ENCODE measurements at regions not wholly inside any gene's neighbourhood (a gene's known extent, or its start where the extent isn't known, plus 50 kb on each side); places are given as distances from the start of the nearest gene placed in this dataset.
"Not testable (repeated sequence)": the region's sequence is repeated elsewhere in the genome, so short reads cannot be mapped to it uniquely, and the experiment has no call there.

- no peaks in the 10 kb centered on the region for H3K4me1 Mint-ChIP-seq (ENCODE audit: low read depth)
- H3K4me3 Mint-ChIP-seq, result no peak overlapping the region
- no peaks in the 10 kb centered on the region for H3K36me3 Mint-ChIP-seq (ENCODE audit: low read depth)
- peaks cover 17% of the 10 kb centered on the region for H3K27me3 Mint-ChIP-seq
- H3K27ac Mint-ChIP-seq, result no peak overlapping the region
- H3K9me3 Mint-ChIP-seq, result peaks cover 13% of the 10 kb centered on the region
Observed at GRCh38 chr4:77342170-77342810, 185.3 kb downstream of the CCNG2 start.

GRCh38 chr4:77344001-77344400 lies 187.0 kb downstream of the CCNG2 start:
- Mint-ChIP-seq H3K27me3 (peaks cover 17% of the 10 kb centered on the region), H3K9me3 (peaks cover 13% of the 10 kb centered on the region), H3K36me3 (ENCODE audit: low read depth) (no peaks in the 10 kb centered on the region), H3K4me3 (no peak overlapping the region), H3K4me1 (ENCODE audit: low read depth) (no peaks in the 10 kb centered on the region), H3K27ac (no peak overlapping the region)

GRCh38 chr4:77344784-77345183 lies 187.8 kb downstream of the CCNG2 start:
- no peak overlapping the region for H3K4me3 Mint-ChIP-seq
- no peaks in the 10 kb centered on the region for H3K36me3 Mint-ChIP-seq (ENCODE audit: low read depth)
- H3K9me3 Mint-ChIP-seq, result peaks cover 13% of the 10 kb centered on the region
- H3K4me1 Mint-ChIP-seq (ENCODE audit: low read depth), result no peaks in the 10 kb centered on the region
- no peak overlapping the region for H3K27ac Mint-ChIP-seq
- H3K27me3 Mint-ChIP-seq, result peaks cover 17% of the 10 kb centered on the region

GRCh38 chr4:77347351-77347966 lies 190.5 kb downstream of the CCNG2 start:
- Mint-ChIP-seq H3K9me3 (peaks cover 7% of the 10 kb centered on the region), H3K4me3 (no peak overlapping the region), H3K27ac (no peak overlapping the region), H3K27me3 (peaks cover 17% of the 10 kb centered on the region), H3K4me1 (ENCODE audit: low read depth) (no peaks in the 10 kb centered on the region), H3K36me3 (ENCODE audit: low read depth) (no peaks in the 10 kb centered on the region)

GRCh38 chr4:77348815-77349214 lies 191.8 kb downstream of the CCNG2 start:
- Mint-ChIP-seq H3K27me3 (peaks cover 17% of the 10 kb centered on the region), H3K9me3 (no peaks in the 10 kb centered on the region), H3K4me1 (ENCODE audit: low read depth) (no peaks in the 10 kb centered on the region), H3K4me3 (no peak overlapping the region), H3K36me3 (ENCODE audit: low read depth) (no peaks in the 10 kb centered on the region), H3K27ac (no peak overlapping the region)

- Mint-ChIP-seq H3K27me3 (peaks cover 13% of the 10 kb centered on the region), H3K4me1 (ENCODE audit: low read depth) (no peaks in the 10 kb centered on the region), H3K27ac (no peak overlapping the region), H3K4me3 (no peak overlapping the region), H3K36me3 (ENCODE audit: low read depth) (no peaks in the 10 kb centered on the region), H3K9me3 (no peaks in the 10 kb centered on the region)
Observed at GRCh38 chr4:77349364-77349763, 192.4 kb downstream of the CCNG2 start.

- Mint-ChIP-seq H3K4me1 (ENCODE audit: low read depth) (no peaks in the 10 kb centered on the region), H3K4me3 (no peak overlapping the region), H3K27me3 (peaks cover 13% of the 10 kb centered on the region), H3K36me3 (ENCODE audit: low read depth) (no peaks in the 10 kb centered on the region), H3K27ac (no peak overlapping the region), H3K9me3 (no peaks in the 10 kb centered on the region)
Observed at GRCh38 chr4:77349796-77350195, 192.8 kb downstream of the CCNG2 start.

- H3K27me3 Mint-ChIP-seq, result no peaks in the 10 kb centered on the region
- no peak overlapping the region for H3K4me3 Mint-ChIP-seq
- no peaks in the 10 kb centered on the region for H3K36me3 Mint-ChIP-seq (ENCODE audit: low read depth)
- no peak overlapping the region for H3K27ac Mint-ChIP-seq
- H3K9me3 Mint-ChIP-seq, result no peaks in the 10 kb centered on the region
- no peaks in the 10 kb centered on the region for H3K4me1 Mint-ChIP-seq (ENCODE audit: low read depth)
Observed at GRCh38 chr4:77352192-77352591, 195.2 kb downstream of the CCNG2 start.

- not testable (repeated sequence) for H3K27ac Mint-ChIP-seq; H3K4me1 Mint-ChIP-seq (ENCODE audit: low read depth); H3K27me3 Mint-ChIP-seq; H3K9me3 Mint-ChIP-seq; H3K36me3 Mint-ChIP-seq (ENCODE audit: low read depth); H3K4me3 Mint-ChIP-seq
Observed at GRCh38 chr4:77353724-77354315, 196.8 kb downstream of the CCNG2 start.

- no peaks in the 10 kb centered on the region for H3K27me3 Mint-ChIP-seq
- H3K4me3 Mint-ChIP-seq, result no peak overlapping the region
- no peaks in the 10 kb centered on the region for H3K36me3 Mint-ChIP-seq (ENCODE audit: low read depth)
- H3K4me1 Mint-ChIP-seq (ENCODE audit: low read depth), result no peaks in the 10 kb centered on the region
- H3K27ac Mint-ChIP-seq, result no peak overlapping the region
- H3K9me3 Mint-ChIP-seq, result no peaks in the 10 kb centered on the region
Observed at GRCh38 chr4:77354550-77354949, 197.5 kb downstream of the CCNG2 start.

GRCh38 chr4:77355731-77356130 lies 198.7 kb downstream of the CCNG2 start:
- Mint-ChIP-seq H3K27ac (no peak overlapping the region), H3K9me3 (no peaks in the 10 kb centered on the region), H3K36me3 (ENCODE audit: low read depth) (no peaks in the 10 kb centered on the region), H3K27me3 (no peaks in the 10 kb centered on the region), H3K4me1 (ENCODE audit: low read depth) (no peaks in the 10 kb centered on the region), H3K4me3 (no peak overlapping the region)

- H3K4me1 Mint-ChIP-seq (ENCODE audit: low read depth), result no peaks in the 10 kb centered on the region
- H3K27ac Mint-ChIP-seq, result no peak overlapping the region
- no peaks in the 10 kb centered on the region for H3K27me3 Mint-ChIP-seq
- no peak overlapping the region for H3K4me3 Mint-ChIP-seq
- H3K9me3 Mint-ChIP-seq, result no peaks in the 10 kb centered on the region
- H3K36me3 Mint-ChIP-seq (ENCODE audit: low read depth), result no peaks in the 10 kb centered on the region
Observed at GRCh38 chr4:77358315-77358928, 201.4 kb downstream of the CCNG2 start.

GRCh38 chr4:77360451-77360850 lies 203.4 kb downstream of the CCNG2 start:
- H3K27ac Mint-ChIP-seq, result no peak overlapping the region
- H3K4me1 Mint-ChIP-seq (ENCODE audit: low read depth), result no peaks in the 10 kb centered on the region
- H3K27me3 Mint-ChIP-seq, result no peaks in the 10 kb centered on the region
- no peaks in the 10 kb centered on the region for H3K36me3 Mint-ChIP-seq (ENCODE audit: low read depth)
- H3K4me3 Mint-ChIP-seq, result no peak overlapping the region
- no peaks in the 10 kb centered on the region for H3K9me3 Mint-ChIP-seq

GRCh38 chr4:77366876-77367275 lies 209.9 kb downstream of the CCNG2 start:
- not testable (repeated sequence) for H3K4me3 Mint-ChIP-seq; H3K36me3 Mint-ChIP-seq (ENCODE audit: low read depth); H3K27me3 Mint-ChIP-seq; H3K9me3 Mint-ChIP-seq; H3K4me1 Mint-ChIP-seq (ENCODE audit: low read depth); H3K27ac Mint-ChIP-seq

- Mint-ChIP-seq H3K4me3 (no peak overlapping the region), H3K4me1 (ENCODE audit: low read depth) (no peaks in the 10 kb centered on the region), H3K9me3 (no peaks in the 10 kb centered on the region), H3K27me3 (peaks cover 5% of the 10 kb centered on the region), H3K36me3 (ENCODE audit: low read depth) (no peaks in the 10 kb centered on the region), H3K27ac (no peak overlapping the region)
Observed at GRCh38 chr4:77367638-77368037, 210.6 kb downstream of the CCNG2 start.
